Stimulated activated CD4-positive, alpha-beta T cell treated with anti-CD3 and anti-CD28 coated beads, Interleukin-2, amount 100 ng/mL, for 48 hours (primary cell): ENCODE measurements at regions not wholly inside any gene's neighbourhood (a gene's known extent, or its start where the extent isn't known, plus 50 kb on each side); places are given as distances from the start of the nearest gene placed in this dataset.

Experiments used
- DNase-seq, 2 donors: peaks; one replicate each; pipeline ENCODE4 v3.0.0-alpha.2; 2020

DNA sequence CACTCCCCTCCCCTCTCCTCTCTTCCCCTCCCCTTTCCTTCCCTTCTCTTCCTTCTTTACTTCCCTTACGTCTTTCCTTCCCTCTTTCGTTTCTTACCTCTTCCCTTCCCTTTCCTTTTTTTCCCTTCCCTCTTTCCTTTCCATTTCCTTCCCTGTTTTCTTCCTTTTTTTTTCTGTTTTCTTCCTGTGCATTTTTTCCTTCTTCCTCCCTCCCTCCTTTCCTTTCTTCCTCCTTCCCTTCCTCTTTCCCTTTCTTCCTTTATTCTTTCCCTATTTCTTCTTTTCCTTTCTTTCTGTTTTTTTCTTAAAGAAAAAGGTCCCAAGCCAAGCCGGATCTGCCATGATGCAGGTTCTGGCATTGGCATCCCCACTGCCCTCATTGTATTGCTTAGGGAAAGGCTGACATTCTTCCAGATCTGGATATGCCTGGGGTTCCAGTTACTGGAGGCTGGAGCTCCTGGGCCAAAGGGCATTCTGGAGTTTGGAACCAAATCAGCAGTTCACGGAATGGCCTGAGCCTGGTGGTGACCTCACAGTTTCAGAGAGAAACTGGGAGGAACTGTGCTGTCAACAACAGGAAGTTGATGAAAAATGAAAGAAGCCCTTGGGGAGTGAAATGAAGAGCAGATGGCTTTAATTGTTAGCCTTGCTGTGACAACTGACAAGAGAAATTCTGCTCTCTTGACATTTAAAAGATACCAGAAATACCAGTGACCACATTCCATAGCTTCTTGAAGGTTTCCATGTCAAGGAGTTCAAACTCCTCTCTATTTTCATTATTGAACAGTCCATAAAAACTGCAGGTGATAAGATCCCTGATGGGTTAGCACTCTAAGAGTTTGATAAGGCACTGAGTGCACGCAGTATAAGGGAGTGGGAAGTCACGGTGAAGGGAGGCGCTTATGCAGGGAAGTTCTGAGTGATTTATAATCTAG is 622.1 kb downstream of the SPRY1 start:
- DNase-seq: no peak

DNA sequence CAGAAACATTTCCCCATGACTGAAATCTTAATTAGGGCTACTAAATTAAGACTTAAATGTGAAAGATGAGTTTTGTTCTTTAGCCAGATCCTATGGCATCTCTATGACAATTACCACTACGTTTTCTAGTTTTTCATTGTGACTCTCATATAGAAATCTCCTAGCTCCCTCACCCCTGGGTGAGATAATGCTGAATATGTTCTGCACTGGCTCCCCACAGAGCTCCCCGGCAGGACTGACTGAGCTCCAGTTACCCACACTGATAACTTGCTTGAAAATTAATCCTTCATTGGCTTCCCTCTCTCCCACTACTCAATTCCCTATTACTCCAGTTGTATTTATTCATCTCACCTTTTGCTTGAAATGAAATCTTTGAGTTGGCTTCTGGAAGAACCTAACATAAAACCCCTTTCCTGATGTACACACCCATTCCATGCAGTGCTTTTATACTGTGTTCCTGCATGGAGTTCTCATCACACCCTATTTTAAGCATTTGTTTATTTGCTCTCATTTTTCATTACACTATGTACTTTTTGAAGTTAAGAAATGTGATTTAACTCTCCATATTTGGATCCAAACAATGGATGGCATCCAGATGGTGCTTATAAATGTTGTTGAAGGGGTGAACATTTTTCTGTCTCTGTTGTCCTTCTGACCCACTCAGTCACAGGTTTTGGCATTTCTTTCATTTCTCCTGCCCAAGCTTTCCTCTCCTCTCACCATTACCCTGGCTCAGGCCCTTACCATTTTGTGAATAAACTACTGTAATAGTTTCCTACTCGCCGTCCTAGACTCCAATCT is 623.4 kb downstream of the SPRY1 start:
- DNase-seq: no peak

- DNase-seq: no peak
Observed at GRCh38 chr4:124025000-124025399, 628.4 kb downstream of the SPRY1 start.

GRCh38 chr4:124025428-124025827 is 628.8 kb downstream of the SPRY1 start:
- no peak for DNase-seq

GRCh38 chr4:124028182-124028581 is 631.6 kb downstream of the SPRY1 start:
- DNase-seq: no peak

GRCh38 chr4:124030147-124030546 is 633.6 kb downstream of the SPRY1 start:
- no peak for DNase-seq

DNA sequence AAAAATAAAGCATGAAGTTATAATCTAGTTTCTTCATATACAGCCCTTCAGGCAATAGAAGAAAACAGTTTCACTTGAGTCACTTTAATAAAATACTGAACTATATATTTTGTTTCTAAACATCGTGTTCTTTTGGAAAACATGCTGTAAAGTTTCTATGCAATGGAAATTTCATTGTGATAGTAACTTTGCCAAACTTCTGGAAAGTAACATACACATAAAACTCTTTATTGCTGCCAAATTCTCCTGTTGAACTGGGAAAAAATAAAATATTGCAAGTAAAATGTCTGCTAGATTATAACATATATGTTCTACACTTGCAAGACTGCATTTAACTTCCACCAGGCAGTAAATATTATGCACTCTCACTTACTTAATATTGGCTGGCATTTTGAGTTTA is 635.4 kb downstream of the SPRY1 start:
- DNase-seq: no peak

DNA sequence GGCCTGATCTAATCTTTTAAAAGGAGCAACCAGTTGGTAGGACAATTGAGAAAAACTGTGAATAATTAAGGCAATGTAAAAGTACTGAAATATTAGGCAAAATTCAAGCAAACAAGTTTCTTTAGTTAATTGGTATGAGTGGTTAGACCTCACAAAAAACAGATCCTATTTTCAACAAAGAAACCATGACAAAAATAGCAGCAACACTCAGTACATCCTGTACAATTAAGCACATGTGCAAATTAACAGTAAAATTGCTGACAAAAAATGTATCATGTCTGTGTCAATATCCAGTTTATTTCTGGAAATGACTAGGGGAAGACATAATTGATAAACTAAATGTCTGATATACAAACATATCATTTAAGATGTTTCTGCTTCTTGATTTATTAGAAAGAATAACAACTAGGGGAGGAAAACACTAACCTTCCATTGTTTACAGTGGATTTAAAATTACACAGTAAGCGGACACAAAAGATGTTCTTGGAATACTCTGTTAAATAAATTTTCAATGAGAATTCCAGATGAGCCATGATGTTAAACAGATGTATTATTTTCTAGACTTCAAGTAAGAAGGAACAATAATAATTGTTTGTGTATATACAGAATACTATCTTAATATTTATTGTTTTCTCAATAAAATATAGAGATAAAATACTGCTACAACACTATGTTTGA is 638.9 kb downstream of the SPRY1 start:
- no peak for DNase-seq

DNA sequence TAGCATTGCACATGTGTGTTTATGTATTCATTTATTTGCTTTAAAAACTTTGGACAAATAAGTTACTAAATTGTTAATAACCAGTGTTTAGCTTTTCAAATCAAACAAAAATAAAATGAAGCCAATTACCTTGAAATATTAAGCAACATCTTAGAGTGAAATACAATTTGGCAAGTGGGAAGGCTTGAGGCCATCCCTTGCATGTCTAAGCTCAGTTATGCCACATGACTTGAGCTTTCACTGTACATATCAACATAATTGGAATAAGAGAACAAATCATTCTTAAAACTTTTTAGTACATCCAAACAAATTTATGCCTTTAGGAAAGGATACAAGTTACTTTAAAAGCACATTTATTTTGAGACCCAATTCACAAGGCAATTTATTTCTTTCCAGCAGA is 640.6 kb downstream of the SPRY1 start:
- DNase-seq: no peak

GRCh38 chr4:124044330-124044729 is 647.7 kb downstream of the SPRY1 start:
- DNase-seq: no peak

DNA sequence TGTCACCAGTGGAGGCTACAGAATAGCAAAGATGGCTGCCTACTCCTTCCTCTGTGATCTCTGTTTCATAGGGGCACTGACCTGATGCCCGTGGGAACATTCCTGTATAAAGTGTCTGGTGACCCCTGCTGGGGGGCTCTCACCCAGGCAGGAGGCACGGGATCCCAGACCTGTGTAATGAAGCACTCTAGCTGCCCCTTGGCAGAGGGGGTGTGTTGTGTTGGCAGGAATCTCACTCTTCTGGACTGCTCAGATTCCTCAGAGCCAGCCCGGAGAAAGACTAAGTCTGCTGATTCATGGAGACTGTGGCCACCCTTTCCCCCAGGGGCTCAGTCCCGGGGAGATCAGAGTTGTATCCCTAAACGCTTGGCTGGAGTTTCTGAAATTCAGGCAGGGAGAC is 648.3 kb downstream of the SPRY1 start:
- no peak for DNase-seq

- no peak for DNase-seq
Observed at GRCh38 chr4:124046190-124046589, 649.6 kb downstream of the SPRY1 start.

- DNase-seq: no peak
Observed at GRCh38 chr4:124053872-124054538, 657.4 kb downstream of the SPRY1 start.

- no peak for DNase-seq
Observed at GRCh38 chr4:124055336-124055735, 657.2 kb downstream of the ANKRD50 start.

GRCh38 chr4:124055896-124056295 is 656.6 kb downstream of the ANKRD50 start:
- no peak for DNase-seq

DNA sequence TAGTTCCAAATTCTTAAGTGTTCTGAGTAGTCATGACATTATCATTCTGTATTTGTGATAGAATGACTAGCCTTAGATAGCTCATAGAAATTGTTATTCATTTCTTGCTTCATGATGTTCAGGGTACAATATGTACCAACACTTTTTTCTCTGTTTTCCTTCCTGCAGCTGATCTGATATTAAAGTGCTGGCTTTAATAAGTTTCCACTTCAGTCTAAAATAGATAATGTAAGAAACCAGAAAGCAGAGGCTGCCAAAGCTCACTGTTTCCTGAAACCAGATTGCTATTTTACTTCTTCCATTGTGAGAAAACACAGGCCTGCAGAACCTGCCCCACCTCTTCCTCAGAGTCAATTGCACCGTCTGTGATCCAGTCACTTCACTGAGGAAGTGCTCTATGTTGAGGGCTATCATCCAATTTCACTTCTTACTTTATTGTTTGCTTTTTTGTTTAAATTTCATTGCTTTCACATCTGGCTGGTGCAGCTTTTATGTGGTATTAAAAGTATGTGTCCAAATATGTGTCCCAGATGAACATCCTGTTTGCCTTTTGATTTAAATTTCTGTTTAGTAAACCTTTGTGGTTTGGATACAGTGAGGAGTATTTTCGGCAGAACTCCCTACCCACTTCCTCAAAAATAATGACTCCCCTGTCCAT is 652.1 kb downstream of the ANKRD50 start:
- no peak for DNase-seq

- no peak for DNase-seq
Observed at GRCh38 chr4:124061413-124061812, 651.1 kb downstream of the ANKRD50 start.

GRCh38 chr4:124065422-124065821 is 647.1 kb downstream of the ANKRD50 start:
- DNase-seq: no peak

DNA sequence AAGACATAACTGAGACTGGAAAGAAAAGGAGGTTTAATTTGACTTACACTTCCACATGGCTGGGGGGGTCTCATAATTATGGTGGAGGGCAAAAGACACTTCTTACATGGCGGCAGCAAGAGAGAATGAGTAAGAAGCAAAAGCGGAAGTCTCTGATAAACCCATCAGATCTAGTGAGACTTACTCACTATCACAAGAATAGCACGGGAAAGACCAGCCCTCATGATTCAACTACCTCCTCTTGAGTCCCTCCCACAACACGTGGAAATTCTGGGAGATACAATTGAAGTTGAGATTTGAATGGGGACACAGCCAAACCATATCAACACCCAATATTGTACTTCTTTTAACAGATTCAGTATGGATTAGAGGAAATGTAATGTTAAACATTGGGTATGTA is 646.6 kb downstream of the ANKRD50 start:
- no peak for DNase-seq

- no peak for DNase-seq
Observed at GRCh38 chr4:124066595-124066994, 645.9 kb downstream of the ANKRD50 start.

GRCh38 chr4:124067046-124067445 is 645.5 kb downstream of the ANKRD50 start:
- DNase-seq: no peak
